WI38 (cell line): ENCODE measurements at regions not wholly inside any gene's neighbourhood (a gene's known extent, or its start where the extent isn't known, plus 50 kb on each side); places are given as distances from the start of the nearest gene placed in this dataset.

Experiments
- H3K4me3 ChIP-seq: 2 replicates; pipeline ENCODE4 v1.5.1; 2011; ENCODE audit warnings: low read depth, mild to moderate bottlenecking, control low read depth, low read length
- CTCF ChIP-seq: IDR thresholded peaks from 2 replicates; pipeline ENCODE4 v1.5.1; 2012; ENCODE audit warnings: low read depth, mild to moderate bottlenecking, control low read depth, low read length

- no peak overlapping the region for H3K4me3 ChIP-seq
- no peak for TF ChIP-seq CTCF
Observed at GRCh38 chr18:72180689-72181088, 363.5 kb downstream of the CBLN2 start.

GRCh38 chr18:72174972-72175649 is 369.0 kb downstream of the CBLN2 start:
- H3K4me3 ChIP-seq: no peak overlapping the region
- TF ChIP-seq CTCF: no peak

- no peak for TF ChIP-seq CTCF
- no peak overlapping the region for H3K4me3 ChIP-seq
Observed at GRCh38 chr18:72171596-72171995, 372.5 kb downstream of the CBLN2 start.

GRCh38 chr18:72161691-72162090 is 382.5 kb downstream of the CBLN2 start:
- H3K4me3 ChIP-seq: no peak overlapping the region
- no peak for TF ChIP-seq CTCF

- no peak for TF ChIP-seq CTCF
- H3K4me3 ChIP-seq: no peak overlapping the region
Observed at GRCh38 chr18:72160510-72161445, 383.4 kb downstream of the CBLN2 start.

GRCh38 chr18:72155327-72155726 is 388.8 kb downstream of the CBLN2 start:
- no peak for TF ChIP-seq CTCF
- no peak overlapping the region for H3K4me3 ChIP-seq

- no peak overlapping the region for H3K4me3 ChIP-seq
- TF ChIP-seq CTCF: no peak
Observed at GRCh38 chr18:72154926-72155325, 389.2 kb downstream of the CBLN2 start.
